ENCODE measurements at regions not wholly inside any gene's neighbourhood (a gene's known extent, or its start where the extent isn't known, plus 50 kb on each side); places are given as distances from the start of the nearest gene placed in this dataset.

DNA sequence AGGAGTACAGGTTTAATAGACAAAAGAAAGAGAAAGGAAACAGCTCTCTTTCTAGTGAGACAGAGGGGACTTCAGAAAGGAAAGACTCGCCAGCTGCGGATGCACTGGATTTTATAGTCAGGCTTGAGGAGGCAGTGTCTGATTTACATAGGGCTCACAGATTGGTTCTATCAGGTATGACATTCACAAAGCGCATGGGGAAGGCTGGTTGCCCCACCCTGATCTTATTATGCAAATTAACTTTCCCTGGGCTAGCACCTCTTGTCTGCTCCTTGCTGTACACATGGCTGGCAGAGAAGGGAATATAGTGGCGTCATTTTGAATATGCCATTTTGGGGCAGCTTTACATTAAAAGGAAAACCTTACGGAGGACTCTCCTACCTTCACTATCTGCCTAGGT, 938.4 kb upstream of the SEMA6D start:
- no peaks in the 10 kb centered on the region for H3K36me3 ChIP-seq
- 83 to 87% methylated on average over 5 of the region's 5 CpGs for WGBS, 2 donors
- no peak overlapping the region for H3K4me3 ChIP-seq (replicated peaks in 1 of 3)
- intact Hi-C loops (cut with DNase I), result no loop called here
- DNase-seq, result no peak
- no peaks in the 10 kb centered on the region for H3K4me1 ChIP-seq
- H3K9me3 ChIP-seq, result no peaks in the 10 kb centered on the region
- TF ChIP-seq, protein P1, sequence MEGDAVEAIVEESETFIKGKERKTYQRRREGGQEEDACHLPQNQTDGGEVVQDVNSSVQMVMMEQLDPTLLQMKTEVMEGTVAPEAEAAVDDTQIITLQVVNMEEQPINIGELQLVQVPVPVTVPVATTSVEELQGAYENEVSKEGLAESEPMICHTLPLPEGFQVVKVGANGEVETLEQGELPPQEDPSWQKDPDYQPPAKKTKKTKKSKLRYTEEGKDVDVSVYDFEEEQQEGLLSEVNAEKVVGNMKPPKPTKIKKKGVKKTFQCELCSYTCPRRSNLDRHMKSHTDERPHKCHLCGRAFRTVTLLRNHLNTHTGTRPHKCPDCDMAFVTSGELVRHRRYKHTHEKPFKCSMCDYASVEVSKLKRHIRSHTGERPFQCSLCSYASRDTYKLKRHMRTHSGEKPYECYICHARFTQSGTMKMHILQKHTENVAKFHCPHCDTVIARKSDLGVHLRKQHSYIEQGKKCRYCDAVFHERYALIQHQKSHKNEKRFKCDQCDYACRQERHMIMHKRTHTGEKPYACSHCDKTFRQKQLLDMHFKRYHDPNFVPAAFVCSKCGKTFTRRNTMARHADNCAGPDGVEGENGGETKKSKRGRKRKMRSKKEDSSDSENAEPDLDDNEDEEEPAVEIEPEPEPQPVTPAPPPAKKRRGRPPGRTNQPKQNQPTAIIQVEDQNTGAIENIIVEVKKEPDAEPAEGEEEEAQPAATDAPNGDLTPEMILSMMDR (IDR thresholded peaks at IDR 0.05), result no peak
- no peak for TF ChIP-seq POLR2A (IDR thresholded peaks at IDR 0.05)
- H3K27me3 ChIP-seq, result no peaks in the 10 kb centered on the region
- no peak overlapping the region for H3K27ac ChIP-seq

- TF ChIP-seq, protein P1 (IDR thresholded peaks at IDR 0.05), result no peak
- intact Hi-C loops (cut with DNase I), result no loop called here
- 59 to 61% methylated on average over 5 of the region's 5 CpGs for WGBS, 2 donors
- Histone ChIP-seq H3K4me3 (replicated peaks in 1 of 3) (no peak overlapping the region), H3K9me3 (no peaks in the 10 kb centered on the region), H3K36me3 (no peaks in the 10 kb centered on the region), H3K27me3 (no peaks in the 10 kb centered on the region), H3K27ac (no peak overlapping the region), H3K4me1 (no peaks in the 10 kb centered on the region)
- DNase-seq, result no peak
These were observed 930.6 kb upstream of the SEMA6D start for GRCh38 chr15:46786590-46787285.

GRCh38 chr15:46795685-46796084, 921.6 kb upstream of the SEMA6D start:
- intact Hi-C loops (cut with DNase I), result no loop called here
- TF ChIP-seq, protein P1 (IDR thresholded peaks at IDR 0.05), result no peak
- TF ChIP-seq POLR2A (IDR thresholded peaks at IDR 0.05), result no peak
- no peak overlapping the region for H3K27ac ChIP-seq
- WGBS, 2 donors, result 89 to 95% methylated on average over 3 of the region's 3 CpGs
- H3K4me1 ChIP-seq, result no peaks in the 10 kb centered on the region
- no peaks in the 10 kb centered on the region for H3K27me3 ChIP-seq
- H3K9me3 ChIP-seq, result no peaks in the 10 kb centered on the region
- no peak overlapping the region for H3K4me3 ChIP-seq (replicated peaks in 1 of 3)
- DNase-seq, result no peak
- H3K36me3 ChIP-seq, result no peaks in the 10 kb centered on the region

DNA sequence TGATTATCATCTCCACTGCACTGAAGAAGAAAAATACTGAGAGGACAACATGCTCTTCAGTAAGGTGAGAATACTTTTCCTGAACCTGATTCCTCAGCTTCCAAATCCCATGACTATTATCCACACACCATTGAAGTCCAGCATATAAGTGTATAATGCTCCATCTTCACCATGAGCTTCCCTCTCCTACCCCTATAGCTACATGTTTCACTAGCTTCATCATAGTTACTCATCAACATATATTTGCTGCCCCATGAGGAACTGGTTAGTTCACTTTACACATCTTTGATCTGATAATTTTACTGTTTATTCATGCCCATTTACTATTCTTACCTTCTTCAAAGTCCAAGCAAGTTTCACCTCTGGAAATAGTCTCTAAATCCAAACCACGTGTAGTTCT, 908.5 kb upstream of the SEMA6D start:
- 52 to 62% methylated on average over 1 of the region's 1 CpG for WGBS, 2 donors
- Histone ChIP-seq H3K36me3 (no peaks in the 10 kb centered on the region), H3K27me3 (no peaks in the 10 kb centered on the region), H3K4me1 (no peaks in the 10 kb centered on the region), H3K9me3 (no peaks in the 10 kb centered on the region), H3K4me3 (replicated peaks in 1 of 3) (no peak overlapping the region), H3K27ac (no peak overlapping the region)
- TF ChIP-seq POLR2A (IDR thresholded peaks at IDR 0.05), result no peak
- TF ChIP-seq, protein P1 (IDR thresholded peaks at IDR 0.05), result no peak
- no peak for DNase-seq
- intact Hi-C loops (cut with DNase I), result no loop called here

- Histone ChIP-seq H3K27me3 (no peaks in the 10 kb centered on the region), H3K36me3 (no peaks in the 10 kb centered on the region), H3K27ac (no peak overlapping the region), H3K9me3 (no peaks in the 10 kb centered on the region), H3K4me3 (replicated peaks in 1 of 3) (no peak overlapping the region), H3K4me1 (no peaks in the 10 kb centered on the region)
- no peak for DNase-seq
- intact Hi-C loops (cut with DNase I), result no loop called here
- TF ChIP-seq, protein P1 (IDR thresholded peaks at IDR 0.05), result no peak
- TF ChIP-seq POLR2A (IDR thresholded peaks at IDR 0.05), result no peak
- WGBS, 2 donors, result 87% methylated on average over 4 of the region's 4 CpGs
These were observed 902.1 kb upstream of the SEMA6D start for GRCh38 chr15:46815240-46815639.

Data from thyroid gland (tissue), 4 donors.